COLO668 (cell line): ENCODE measurements at regions not wholly inside any gene's neighbourhood (a gene's known extent, or its start where the extent isn't known, plus 50 kb on each side); places are given as distances from the start of the nearest gene placed in this dataset.

Experiments used
- DNase-seq: peaks from one replicate; lab custom pipeline; 2025; ENCODE audit not compliant: unreplicated experiment; lab: John Stamatoyannopoulos, UW

DNA sequence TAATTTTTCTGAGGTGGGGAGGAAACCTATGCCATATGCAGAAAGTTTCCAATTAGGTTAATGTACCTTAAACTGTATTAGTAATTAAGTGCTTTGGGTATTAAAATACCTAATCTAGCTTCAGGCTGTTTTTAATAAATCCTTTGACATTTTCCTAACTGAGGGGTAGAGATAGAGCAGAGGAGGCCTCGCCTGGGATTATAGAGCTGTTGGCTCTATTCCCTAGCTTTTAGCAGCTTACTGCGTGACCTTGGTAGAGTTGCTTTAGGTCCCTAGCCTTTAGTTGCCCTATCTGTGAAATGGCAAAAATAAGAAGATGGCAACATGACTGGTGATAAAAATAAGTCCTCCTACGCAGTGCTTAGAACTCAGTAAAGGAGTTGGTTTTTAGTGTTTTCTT is 621.0 kb downstream of the LMO4 start:
- no peak for DNase-seq

GRCh38 chr1:87950369-87950768 is 621.7 kb downstream of the LMO4 start:
- DNase-seq, result no peak

DNA sequence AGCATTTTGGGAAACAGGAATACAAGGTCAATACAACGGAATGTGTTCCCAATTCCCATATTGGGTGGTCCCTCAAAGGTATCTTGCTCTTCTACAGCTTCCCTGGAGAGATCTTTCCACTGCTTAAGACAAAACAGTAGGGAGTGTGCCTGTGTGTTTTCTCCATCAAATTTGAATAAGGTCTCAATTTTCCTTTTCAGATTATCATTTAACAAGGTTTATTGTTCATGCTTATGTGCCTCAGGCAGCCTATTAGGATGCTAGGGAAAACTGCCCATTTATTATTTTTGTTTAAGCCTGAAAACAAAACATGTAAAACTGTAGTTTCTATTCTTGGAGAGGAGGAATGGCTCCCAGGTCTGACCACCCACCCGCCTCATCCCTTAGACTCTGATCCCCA is 622.7 kb downstream of the LMO4 start:
- no peak for DNase-seq

DNA sequence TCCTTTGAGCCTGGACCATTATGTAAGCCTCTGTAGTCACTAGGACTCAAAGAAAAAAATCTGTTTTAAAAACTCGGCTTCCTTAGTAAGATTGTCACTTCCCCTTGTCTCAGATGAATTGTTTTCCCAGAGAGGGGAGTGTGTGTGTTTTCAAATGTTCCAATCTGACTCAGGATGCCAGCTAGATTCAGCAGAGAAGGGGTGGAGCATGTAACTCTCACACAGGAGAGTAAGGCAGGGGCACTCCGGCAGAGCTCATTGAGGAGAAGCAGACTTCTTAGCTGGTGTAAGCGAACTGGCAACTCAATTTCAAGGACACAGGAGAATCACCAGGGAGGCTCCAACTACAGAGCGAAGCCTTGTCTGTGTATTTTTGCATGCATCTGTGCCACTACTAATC is 623.2 kb downstream of the LMO4 start:
- no peak for DNase-seq

- no peak for DNase-seq
Measured at GRCh38 chr1:87953121-87953520, 624.4 kb downstream of the LMO4 start.

GRCh38 chr1:87953732-87954344 is 625.2 kb downstream of the LMO4 start:
- DNase-seq, result peak; percentile 36

GRCh38 chr1:87955038-87955437 is 626.4 kb downstream of the LMO4 start:
- DNase-seq, result no peak

GRCh38 chr1:87956072-87956471 is 627.4 kb downstream of the LMO4 start:
- DNase-seq, result no peak

DNA sequence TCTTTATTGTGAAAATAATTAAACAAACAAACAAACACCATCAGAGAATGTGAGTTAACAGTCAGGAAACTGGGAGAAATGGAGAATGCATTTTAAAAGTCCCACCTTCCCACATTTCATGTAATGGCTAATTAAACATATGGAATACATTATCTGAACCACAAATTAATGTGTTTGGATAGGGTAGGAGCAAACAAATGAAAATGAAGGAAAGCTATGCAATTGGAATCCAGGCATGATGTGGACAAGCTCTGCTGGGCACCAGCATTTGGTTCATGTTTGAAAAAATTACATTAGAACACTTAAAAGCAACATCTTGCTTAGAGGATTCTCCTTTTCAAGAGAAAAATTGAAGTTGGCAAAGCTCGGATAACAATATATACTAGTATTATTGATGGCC is 628.1 kb downstream of the LMO4 start:
- no peak for DNase-seq

DNA sequence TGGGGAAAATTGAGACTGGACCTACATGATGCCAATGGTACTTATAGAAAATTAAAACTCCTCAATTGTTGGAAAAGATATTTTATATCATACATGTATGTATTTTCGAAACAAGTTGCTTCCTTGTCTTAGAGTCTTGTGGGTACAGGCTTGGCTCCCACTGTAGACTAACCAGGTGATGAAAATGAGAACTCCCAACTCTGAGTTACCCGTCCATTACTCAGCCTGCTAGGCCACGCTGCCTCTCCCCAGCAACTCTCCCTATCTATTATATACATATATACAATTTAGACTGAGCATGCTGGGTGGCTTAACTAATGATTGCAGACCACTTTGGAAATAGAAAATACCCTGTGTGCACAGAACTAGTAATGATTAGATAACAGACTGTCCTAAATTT is 628.7 kb downstream of the LMO4 start:
- DNase-seq, result no peak

DNA sequence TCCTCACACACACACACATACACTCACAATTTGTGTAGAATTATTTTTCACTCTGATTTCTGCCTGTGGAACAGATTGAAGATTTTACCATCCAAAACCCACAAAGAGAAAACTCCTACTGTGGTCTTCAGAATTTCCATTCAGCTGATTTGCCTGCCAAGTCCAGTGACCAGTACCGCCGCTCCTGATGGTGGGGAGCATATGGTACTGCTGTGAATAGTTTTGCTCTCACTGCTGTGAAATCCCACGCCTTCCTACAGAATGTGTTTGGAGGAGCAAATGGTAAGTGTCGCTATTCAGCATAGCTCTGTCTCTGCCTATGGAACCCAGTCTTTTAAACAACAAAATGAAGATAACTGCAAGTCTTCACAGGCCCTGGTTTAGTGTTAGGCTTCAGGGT is 629.5 kb downstream of the LMO4 start:
- DNase-seq, result no peak

GRCh38 chr1:87958716-87959115 is 630.0 kb downstream of the LMO4 start:
- DNase-seq, result no peak

GRCh38 chr1:87959236-87959635 is 630.6 kb downstream of the LMO4 start:
- DNase-seq, result no peak

GRCh38 chr1:87961992-87962391 is 633.3 kb downstream of the LMO4 start:
- DNase-seq, result no peak

DNA sequence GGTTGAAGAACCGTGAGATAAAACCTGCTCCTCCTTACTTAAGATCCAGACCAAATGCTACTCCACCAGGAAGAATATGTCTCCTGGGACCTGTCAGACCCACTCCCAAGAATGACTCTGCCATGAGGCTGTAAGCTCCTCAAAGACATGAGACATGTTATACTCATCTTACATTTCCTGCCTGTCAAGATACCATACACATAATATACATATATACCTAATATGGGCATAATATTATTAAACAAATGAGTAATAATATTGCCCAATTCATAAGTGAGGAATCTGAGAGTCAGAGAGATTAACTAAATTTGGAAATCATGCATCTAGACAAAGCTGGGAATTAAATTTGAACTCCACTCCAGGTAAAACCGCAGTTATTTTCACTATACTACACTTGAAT is 634.9 kb downstream of the LMO4 start:
- no peak for DNase-seq

- no peak for DNase-seq
Measured at GRCh38 chr1:87965193-87965592, 636.5 kb downstream of the LMO4 start.

- no peak for DNase-seq
Measured at GRCh38 chr1:87968197-87968955, 639.7 kb downstream of the LMO4 start.

GRCh38 chr1:87969040-87969439 is 640.4 kb downstream of the LMO4 start:
- DNase-seq, result no peak

DNA sequence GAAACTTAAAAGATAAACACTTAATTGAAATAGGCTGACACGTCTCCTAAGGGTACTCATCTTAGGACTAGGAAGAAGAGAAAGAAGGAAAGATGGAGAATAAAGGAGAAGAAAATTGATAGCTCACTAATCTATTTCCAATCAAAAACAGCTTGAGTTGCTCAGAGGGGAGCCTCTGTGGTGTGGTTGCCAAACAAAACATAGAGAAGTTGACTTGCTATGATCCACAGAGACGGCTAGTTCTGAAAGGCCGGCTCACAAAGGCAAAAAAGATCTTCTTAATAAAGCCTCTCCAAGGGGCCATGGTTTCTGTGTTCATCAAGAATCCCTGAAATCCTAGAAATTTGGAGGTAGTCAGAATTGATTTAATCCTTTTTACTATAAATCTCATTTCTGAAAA is 644.1 kb downstream of the LMO4 start:
- no peak for DNase-seq

GRCh38 chr1:87973896-87974295 is 645.2 kb downstream of the LMO4 start:
- no peak for DNase-seq

DNA sequence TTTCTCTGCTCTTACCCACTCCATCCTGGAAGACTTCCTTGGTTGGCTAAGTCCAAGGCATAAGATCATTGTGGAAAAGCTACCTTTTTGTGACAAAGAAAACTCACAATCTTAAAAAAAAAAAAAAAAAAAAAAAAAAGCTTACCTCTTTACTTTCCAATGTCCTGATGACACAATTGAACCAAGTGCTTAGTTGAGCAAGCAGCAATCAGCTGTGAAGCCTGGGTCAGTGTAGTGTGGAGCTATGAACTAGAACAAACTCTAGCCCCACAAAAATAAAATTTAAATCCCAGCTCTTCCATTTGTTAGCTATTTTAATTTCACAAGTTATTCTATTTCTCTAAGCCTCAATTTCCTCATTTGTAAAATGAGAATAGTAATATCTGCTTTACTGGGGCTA is 647.6 kb downstream of the LMO4 start:
- no peak for DNase-seq

- DNase-seq, result no peak
Measured at GRCh38 chr1:87977145-87977544, 648.5 kb downstream of the LMO4 start.

GRCh38 chr1:87979079-87979478 is 650.4 kb downstream of the LMO4 start:
- no peak for DNase-seq
